Putamen (tissue), 1 donor: ENCODE measurements at regions not wholly inside any gene's neighbourhood (a gene's known extent, or its start where the extent isn't known, plus 50 kb on each side); places are given as distances from the start of the nearest gene placed in this dataset.
"Not testable (repeated sequence)": the region's sequence is repeated elsewhere in the genome, so short reads cannot be mapped to it uniquely, and the experiment has no call there.

ENCODE experiments used
- DNase-seq: peaks from one replicate; pipeline ENCODE4 v3.0.0-alpha.2; 2016; ENCODE audit warnings: low spot score

DNA sequence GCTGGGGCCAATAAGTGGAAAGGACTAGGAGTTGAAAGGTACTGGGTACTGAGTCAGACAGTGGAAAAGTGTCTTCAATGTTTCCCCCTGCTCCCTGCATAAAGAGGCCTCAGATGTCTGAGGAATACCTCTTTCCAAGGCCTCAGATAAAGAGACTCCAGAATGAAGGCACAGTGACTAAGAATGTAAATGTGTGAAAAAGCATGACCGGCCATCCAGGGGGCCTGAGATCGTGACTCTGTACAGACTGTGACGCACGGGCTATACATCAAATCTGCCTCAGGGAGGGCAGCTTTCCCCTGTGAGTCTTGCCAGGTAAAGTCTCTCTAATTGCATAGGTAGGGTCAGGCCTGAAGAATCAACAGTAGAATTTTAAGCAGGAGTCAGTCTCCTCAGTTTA lies 1690.5 kb downstream of the KCNT2 start:
- DNase-seq: no peak

DNA sequence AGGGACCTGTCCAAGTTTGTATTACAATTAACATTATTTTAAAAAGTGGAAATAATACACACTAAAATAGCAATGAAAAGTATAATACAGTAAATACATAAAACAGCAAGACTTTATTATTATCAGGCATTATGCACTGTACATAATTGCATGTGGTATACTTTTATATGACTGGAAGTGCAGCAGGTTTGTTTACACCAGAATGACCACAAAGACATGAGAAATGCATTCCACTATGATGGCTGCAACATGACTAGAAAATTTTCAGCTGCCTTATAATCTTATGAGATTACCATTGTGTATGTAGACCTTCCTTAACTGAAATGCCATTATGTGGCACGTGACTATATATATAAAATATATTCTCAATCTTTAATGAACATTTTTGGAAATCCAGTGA lies 1699.6 kb downstream of the KCNT2 start:
- no peak for DNase-seq

GRCh38 chr1:194903524-194903923 lies 1704.7 kb downstream of the KCNT2 start:
- DNase-seq: no peak

DNA sequence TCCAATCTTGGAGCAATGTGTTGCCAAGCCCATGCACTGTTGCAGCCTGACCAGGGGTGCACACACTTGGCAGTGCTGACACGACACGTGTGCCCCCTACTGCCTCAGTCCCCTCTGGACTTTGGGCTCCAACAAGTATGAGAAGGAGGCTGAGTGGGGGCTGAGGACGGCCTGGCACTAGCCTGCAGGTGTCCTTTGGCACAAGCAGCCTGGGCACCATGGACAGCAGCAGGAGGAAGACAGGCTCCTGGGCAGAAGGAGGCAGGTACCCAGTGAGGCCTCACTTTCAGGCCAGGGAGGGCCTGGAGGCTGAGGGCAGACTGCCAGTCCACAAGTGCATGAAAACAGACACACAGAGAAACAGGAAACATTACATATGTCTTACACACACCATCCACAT lies 1702.9 kb upstream of the B3GALT2 start:
- no peak for DNase-seq

DNA sequence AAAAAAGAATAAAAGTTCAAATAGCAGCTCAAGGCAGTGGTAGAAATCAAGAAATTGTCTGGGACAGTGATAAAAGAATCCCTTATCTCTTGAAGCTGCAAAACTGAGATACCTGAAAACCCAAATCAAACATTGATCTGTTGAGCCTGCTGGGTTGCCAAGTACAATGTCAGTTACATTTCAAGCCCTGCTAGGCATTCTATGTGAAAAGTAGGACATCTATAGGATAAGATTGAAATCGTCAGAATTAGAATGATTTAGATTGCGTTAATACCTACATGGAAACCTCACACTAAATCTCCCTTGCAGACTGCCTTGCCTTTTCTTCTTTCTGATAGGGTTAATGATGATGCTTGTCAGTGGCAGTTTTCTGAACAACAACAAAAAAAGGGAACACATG lies 1684.4 kb upstream of the B3GALT2 start:
- DNase-seq: no peak

GRCh38 chr1:194866153-194866552 lies 1679.7 kb upstream of the B3GALT2 start:
- no peak for DNase-seq

- DNase-seq: no peak
These were observed 1679.0 kb upstream of the B3GALT2 start for GRCh38 chr1:194865383-194865782.

- no peak for DNase-seq
These were observed 1675.7 kb upstream of the B3GALT2 start for GRCh38 chr1:194862129-194862528.

GRCh38 chr1:194860248-194861201 lies 1674.1 kb upstream of the B3GALT2 start:
- no peak for DNase-seq

DNA sequence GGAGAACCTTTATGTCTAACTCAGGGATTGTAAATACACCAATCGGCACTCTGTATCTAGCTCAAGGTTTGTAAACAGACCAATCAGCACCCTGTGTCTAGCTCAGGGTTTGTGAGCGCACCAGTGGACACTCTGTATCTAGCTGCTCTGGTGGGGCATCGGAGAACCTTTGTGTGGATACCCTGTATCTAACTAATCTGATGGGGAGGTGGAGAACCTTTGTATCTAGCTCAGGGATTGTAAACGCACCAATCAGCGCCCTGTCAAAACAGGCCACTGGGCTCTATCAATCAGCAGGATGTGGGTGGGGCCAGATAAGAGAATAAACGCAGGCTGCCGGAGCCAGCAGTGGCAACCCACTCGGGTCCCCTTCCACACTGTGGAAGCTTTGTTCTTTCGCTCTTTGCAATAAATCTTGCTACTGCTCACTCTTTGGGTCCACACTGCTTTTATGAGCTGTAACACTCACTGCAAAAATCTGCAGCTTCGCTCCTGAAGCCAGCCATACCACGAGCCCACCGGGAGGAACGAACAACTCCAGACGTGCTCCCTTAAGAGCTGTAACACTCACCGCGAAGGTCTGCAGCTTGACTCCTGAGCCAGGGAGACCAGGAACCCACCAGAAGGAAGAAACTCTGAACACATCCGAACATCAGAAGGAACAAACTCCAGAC lies 1673.2 kb upstream of the B3GALT2 start:
- DNase-seq: not testable (repeated sequence)

DNA sequence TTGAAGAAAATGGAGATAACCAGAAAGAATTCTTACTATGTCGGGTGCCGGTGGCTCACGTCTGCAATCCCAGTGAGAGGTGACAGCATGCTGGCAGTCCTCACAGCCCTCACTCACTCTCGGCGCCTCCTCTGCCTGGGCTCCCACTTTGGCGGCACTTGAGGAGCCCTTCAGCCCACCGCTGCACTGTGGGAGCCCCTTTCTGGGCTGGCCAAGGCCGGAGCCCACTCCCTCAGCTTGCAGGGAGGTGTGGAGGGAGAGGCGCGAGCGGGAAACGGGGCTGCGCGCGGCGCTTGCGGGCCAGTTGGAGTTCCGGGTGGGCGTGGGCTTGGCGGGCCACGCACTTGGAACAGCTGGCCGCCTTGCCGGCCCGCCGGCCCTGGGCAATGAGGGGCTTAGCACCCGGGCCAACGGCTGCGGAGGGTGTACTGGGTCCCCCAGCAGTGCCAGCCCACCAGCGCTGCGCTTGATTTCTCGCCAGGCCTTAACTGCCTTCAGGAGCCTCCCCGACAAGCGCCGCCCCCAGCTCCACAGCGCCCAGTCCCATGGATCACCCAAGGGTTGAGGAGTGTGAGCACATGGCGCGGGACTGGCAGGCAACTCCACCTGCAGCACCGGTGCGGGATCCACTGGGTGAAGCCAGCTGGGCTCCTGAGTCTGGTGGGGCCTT lies 1672.5 kb upstream of the B3GALT2 start:
- not testable (repeated sequence) for DNase-seq

DNA sequence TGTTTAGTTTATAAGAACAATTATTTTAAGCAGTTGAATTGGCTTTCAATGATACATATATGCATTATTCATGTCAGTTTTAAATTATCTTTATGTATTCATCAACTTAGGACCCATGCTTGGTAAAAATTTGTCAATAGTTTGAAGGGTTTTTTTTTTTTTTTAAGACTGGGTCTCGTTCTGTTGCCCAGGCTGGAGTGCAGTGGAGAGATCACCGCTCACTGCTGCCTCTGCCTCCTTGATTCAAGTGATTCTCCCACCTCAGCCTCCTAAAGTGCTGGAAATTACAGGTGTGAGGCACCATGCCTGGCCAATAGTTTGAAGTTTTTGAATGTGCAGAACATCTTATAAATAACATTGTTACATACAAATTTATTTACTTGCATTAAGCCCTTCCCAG lies 1671.0 kb upstream of the B3GALT2 start:
- no peak for DNase-seq

- no peak for DNase-seq
These were observed 1662.4 kb upstream of the B3GALT2 start for GRCh38 chr1:194848846-194849245.

- no peak for DNase-seq
These were observed 1660.1 kb upstream of the B3GALT2 start for GRCh38 chr1:194846488-194846887.

DNA sequence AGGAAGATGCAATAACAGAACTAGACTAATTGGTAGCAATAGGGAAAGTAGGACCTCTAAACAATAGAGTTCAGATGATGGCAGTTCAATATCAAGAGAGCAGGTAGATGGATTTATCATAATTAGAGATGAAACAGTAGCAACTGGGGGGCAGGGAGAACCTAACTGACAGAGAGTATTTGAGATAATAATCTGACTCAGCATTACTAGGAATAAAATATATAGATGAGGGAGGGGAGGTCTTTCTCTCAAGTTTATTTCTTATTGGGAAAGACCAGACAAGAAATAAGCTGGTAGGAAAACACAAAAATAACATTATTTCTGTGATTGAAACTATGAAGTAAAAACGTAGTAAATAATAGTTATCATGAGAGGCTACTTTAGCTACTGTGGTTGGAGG lies 1656.7 kb upstream of the B3GALT2 start:
- DNase-seq: no peak

GRCh38 chr1:194833111-194833510 lies 1646.7 kb upstream of the B3GALT2 start:
- no peak for DNase-seq

- not testable (repeated sequence) for DNase-seq
These were observed 1645.2 kb upstream of the B3GALT2 start for GRCh38 chr1:194831595-194831994.

- no peak for DNase-seq
These were observed 1644.0 kb upstream of the B3GALT2 start for GRCh38 chr1:194830387-194830786.

GRCh38 chr1:194829492-194829891 lies 1643.1 kb upstream of the B3GALT2 start:
- DNase-seq: no peak

DNA sequence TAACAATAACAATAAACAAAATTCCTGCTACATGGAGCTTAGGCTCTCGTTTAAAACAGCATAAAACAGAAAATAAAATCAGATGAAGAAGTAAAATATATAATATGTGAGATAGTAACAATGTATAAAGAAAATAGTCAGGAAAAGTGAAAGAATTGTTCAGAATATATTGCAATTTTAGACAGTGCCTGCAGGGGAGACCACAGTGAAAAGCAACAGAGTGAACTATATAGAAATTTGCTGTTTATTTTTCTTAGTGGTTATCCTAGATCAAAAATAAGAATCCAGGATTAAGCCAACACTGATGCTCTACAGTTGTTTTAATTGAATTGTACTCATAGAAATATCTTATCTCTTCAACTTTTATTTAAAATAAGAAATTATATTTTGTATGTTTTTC lies 1639.0 kb upstream of the B3GALT2 start:
- no peak for DNase-seq

DNA sequence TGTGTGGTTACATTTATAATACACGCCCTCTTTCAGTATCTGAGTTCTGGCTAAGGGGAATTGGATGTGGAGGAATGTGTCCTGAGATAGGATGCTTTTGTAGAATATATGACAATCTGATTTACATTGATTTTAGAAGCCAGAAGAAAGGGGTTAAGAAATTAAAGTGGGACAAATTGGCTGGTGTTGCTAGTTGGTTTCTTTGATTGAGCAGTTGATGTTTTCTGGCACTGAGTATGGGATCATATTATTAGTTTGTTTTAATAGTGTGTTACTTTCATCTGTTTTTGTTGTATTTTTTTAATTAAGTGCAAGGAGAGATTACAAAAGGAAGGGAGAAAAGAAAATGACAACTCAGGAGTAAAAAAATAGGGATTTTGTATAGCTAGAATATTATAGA lies 1634.7 kb upstream of the B3GALT2 start:
- no peak for DNase-seq

DNA sequence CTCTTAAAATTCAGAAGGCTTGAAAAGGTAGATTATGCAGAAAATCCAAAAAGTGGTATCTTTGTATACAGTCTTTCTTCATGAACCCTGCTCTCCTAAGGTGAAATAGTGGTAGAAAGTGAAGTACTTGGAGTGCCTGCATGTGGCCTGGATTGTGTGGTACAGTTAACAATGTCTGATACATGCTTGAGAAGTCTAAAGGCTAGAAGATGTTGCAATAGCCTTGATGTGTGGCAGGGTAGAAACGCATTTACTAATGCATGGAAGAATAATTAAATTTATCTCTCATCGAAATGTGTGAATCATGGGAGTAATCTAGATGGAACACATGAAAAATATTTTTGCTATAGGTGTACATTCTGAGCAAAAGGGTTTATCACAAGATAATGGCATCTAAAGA lies 1632.3 kb upstream of the B3GALT2 start:
- no peak for DNase-seq

DNA sequence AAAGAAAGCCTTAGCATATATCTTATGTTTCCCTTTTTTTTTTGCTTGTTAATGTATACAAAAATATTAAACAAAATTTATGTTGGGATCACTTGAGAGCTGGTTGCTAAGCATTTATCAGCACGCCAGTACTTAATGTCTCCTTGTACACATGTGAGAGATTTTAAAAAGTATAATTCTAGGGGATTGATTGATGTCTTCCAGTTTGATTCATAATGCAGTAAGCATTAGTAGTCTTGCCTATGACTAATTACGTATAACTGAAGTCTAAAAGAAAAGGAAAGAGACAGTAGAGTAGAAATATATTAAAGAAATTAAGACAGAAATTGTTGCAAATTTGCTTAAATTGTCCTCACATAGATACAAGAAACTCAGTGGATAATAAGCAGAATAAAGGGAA lies 1630.4 kb upstream of the B3GALT2 start:
- DNase-seq: no peak
